Lung (tissue), 11 donors: ENCODE measurements at regions not wholly inside any gene's neighbourhood (a gene's known extent, or its start where the extent isn't known, plus 50 kb on each side); places are given as distances from the start of the nearest gene placed in this dataset.

Experiments
- ATAC-seq: fragments of 200-7000 bp; cut with Tn5 transposase; one replicate; pipeline ENCODE4 v1.9.1; 2020; ENCODE audit warnings: moderate number of reproducible peaks; ENCODE audit not compliant: insufficient read depth, low FRiP score
- DNase-seq, 3 donors: peaks; one replicate each; pipeline ENCODE4 v3.0.0-alpha.2; 2013 to 2017
- H3K27ac ChIP-seq, 2 donors: one replicate each; pipeline ENCODE4 v1.5.1; 2013; ENCODE audit warnings: mild to moderate bottlenecking in 2 of 2, moderate library complexity in 2 of 2, control low read depth in 1 of 2, inconsistent platforms in 1 of 2, low read depth in 1 of 2, low read length in 1 of 2
- H3K27me3 ChIP-seq, 3 donors: one replicate each; pipeline ENCODE4 v1.5.1; 2013; ENCODE audit warnings: low read length in 2 of 3; ENCODE audit not compliant: control insufficient read depth in 3 of 3, insufficient read depth in 3 of 3
- H3K36me3 ChIP-seq, 4 donors: one replicate each; pipeline ENCODE4 v1.5.1; 2013; ENCODE audit warnings: low read length in 4 of 4, mild to moderate bottlenecking in 1 of 4, moderate library complexity in 1 of 4; ENCODE audit not compliant: control insufficient read depth in 4 of 4, insufficient read depth in 4 of 4
- H3K4me1 ChIP-seq, 5 donors: one replicate each; pipeline ENCODE4 v1.5.1; 2013; ENCODE audit warnings: low read length in 5 of 5, mild to moderate bottlenecking in 2 of 5, moderate library complexity in 1 of 5; ENCODE audit not compliant: control insufficient read depth in 5 of 5, insufficient read depth in 5 of 5
- H3K4me3 ChIP-seq: one replicate; pipeline ENCODE4 v1.5.1; 2013; ENCODE audit warnings: mild to moderate bottlenecking, control low read depth, moderate library complexity
- H3K9ac ChIP-seq, 2 donors: one replicate each; pipeline ENCODE4 v1.5.1; 2013; ENCODE audit warnings: low read length in 2 of 2, control low read depth in 1 of 2; ENCODE audit not compliant: insufficient read depth in 1 of 2
- H3K9me3 ChIP-seq, 4 donors: one replicate each; pipeline ENCODE4 v1.5.1; 2013; ENCODE audit warnings: low read length in 3 of 4, mild to moderate bottlenecking in 1 of 4, moderate library complexity in 1 of 4; ENCODE audit not compliant: control insufficient read depth in 4 of 4, insufficient read depth in 3 of 4
- CTCF ChIP-seq: IDR thresholded peaks from 2 replicates; pipeline ENCODE4 v1.5.1; 2012; ENCODE audit warnings: mild to moderate bottlenecking; ENCODE audit errors: control extremely low read depth, extremely low read depth
- WGBS, 2 donors: extraction: QIAGEN DNeasy Blood & Tissue Kit; methylation state at CpG; one replicate each; pipeline ENCODE4 v1.1.7; 2013; 5-methylcytosine and 5-hydroxymethylcytosine counted together
- donor health status: control.
- donor health status: control.
- donor health status: Bipolar disorder and iron deficiency.
- donor health status: healthy.
- donor health status: DM: yes; HTN: yes; CAD: no.

DNA sequence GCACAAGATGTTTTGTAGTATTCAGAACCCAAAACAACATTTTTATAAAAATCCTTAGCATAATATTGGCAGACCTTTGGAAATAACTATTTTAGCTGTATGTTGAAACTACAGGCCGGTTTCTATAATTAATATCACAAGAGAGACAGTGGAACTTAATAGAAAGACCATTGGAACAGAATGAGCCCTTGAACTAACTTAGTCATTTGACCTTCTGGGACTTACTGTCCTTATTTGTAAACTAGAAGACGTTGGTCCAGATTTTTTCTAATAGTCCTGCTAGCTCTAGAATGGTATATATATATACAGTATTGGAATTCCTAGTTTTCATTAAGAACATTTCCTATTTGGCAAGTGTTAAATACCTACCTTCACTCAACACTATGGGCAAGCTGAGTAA lies 69.5 kb upstream of the ALDH1A1 start:
- no peak overlapping the region for H3K4me3 ChIP-seq
- no peak overlapping the region for H3K27ac ChIP-seq
- WGBS, 2 donors, result 60 to 76% methylated on average over 2 of the region's 2 CpGs
- DNase-seq, result no peak
- no peak for TF ChIP-seq CTCF
- H3K27me3 ChIP-seq, result no peaks in the 10 kb centered on the region
- H3K9me3 ChIP-seq, result peaks cover 0 to 2% (median 0%) of the 10 kb centered on the region in 4 donors
- H3K9ac ChIP-seq, result no peak overlapping the region
- H3K36me3 ChIP-seq, result no peaks in the 10 kb centered on the region
- ATAC-seq, result no peak
- peaks cover 0 to 8% (median 0%) of the 10 kb centered on the region in 5 donors for H3K4me1 ChIP-seq

- Histone ChIP-seq H3K4me1 (peaks cover 0 to 8% (median 0%) of the 10 kb centered on the region in 5 donors), H3K9ac (no peak overlapping the region), H3K36me3 (no peaks in the 10 kb centered on the region), H3K9me3 (peaks cover 0 to 2% (median 0%) of the 10 kb centered on the region in 4 donors), H3K4me3 (no peak overlapping the region), H3K27me3 (no peaks in the 10 kb centered on the region), H3K27ac (no peak overlapping the region)
- no peak for TF ChIP-seq CTCF
- DNase-seq, result no peak
- ATAC-seq, result no peak
- WGBS, 2 donors, result 55 to 64% methylated on average over 3 of the region's 3 CpGs
Measured at GRCh38 chr9:73020877-73021276, 68.0 kb upstream of the ALDH1A1 start.

DNA sequence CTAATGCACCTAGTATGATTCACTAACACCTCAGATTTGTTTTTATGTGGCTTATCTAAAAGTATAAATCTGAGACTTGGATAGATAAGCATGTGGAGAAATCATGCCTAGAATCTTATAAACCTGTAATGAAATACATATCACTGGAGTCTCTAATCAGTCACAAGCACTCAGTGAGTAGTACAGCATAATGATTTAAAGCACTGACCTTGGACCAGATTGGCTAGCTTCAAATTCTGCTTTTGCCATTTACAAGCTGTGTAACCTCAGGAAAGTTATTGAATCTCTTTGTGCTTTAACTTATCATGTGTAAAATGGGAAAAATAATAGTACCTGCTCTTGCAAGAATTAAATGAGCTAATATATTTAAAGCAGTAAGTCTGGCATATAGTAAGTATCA lies 61.2 kb upstream of the ALDH1A1 start:
- DNase-seq, result no peak
- no peak overlapping the region for H3K9ac ChIP-seq

More for the DNA sequence above, 61.2 kb upstream of the ALDH1A1 start:
- no peak for ATAC-seq
- Histone ChIP-seq H3K27ac (no peak overlapping the region), H3K9me3 (peaks cover 0 to 2% (median 0%) of the 10 kb centered on the region in 4 donors), H3K4me1 (no peaks in the 10 kb centered on the region), H3K27me3 (no peaks in the 10 kb centered on the region), H3K36me3 (no peaks in the 10 kb centered on the region), H3K4me3 (no peak overlapping the region)
- TF ChIP-seq CTCF, result no peak
